Lower lobe of right lung (tissue), 2 donors: ENCODE measurements at regions not wholly inside any gene's neighbourhood (a gene's known extent, or its start where the extent isn't known, plus 50 kb on each side); places are given as distances from the start of the nearest gene placed in this dataset.
"Not testable (repeated sequence)": the region's sequence is repeated elsewhere in the genome, so short reads cannot be mapped to it uniquely, and the experiment has no call there.

ENCODE experiments used
- ATAC-seq, 2 donors: fragments of 200-7000 bp; cut with Tn5 transposase; one replicate each; pipeline ENCODE4 v1.9.1; 2020 to 2022; ENCODE audit warnings: mild to moderate bottlenecking in 2 of 2, moderate library complexity in 2 of 2
- DNase-seq: peaks from one replicate; pipeline ENCODE4 v3.0.0-alpha.2; 2020
- H3K27ac ChIP-seq: fragments of 200-600 bp; one replicate; pipeline ENCODE4 v1.8.0; 2022
- H3K27me3 ChIP-seq: fragments of 200-600 bp; one replicate; pipeline ENCODE4 v1.8.0; 2022; ENCODE audit warnings: low read depth
- H3K36me3 ChIP-seq: fragments of 200-600 bp; one replicate; pipeline ENCODE4 v1.8.0; 2022; ENCODE audit warnings: mild to moderate bottlenecking
- H3K4me1 ChIP-seq: fragments of 200-600 bp; one replicate; pipeline ENCODE4 v1.8.0; 2022
- H3K4me3 ChIP-seq: fragments of 200-600 bp; one replicate; pipeline ENCODE4 v1.8.0; 2022; ENCODE audit warnings: mild to moderate bottlenecking
- H3K9me3 ChIP-seq: fragments of 200-600 bp; one replicate; pipeline ENCODE4 v1.8.0; 2022
- intact Hi-C: fragments of 100-400 bp; cut with DNase I; formaldehyde crosslinking; loops from one replicate; pipeline ENCODE4 v1.11.0; 2022
- TF ChIP-seq, protein P1 (sequence below): fragments of 200-600 bp; IDR thresholded peaks from one replicate; pipeline ENCODE4 v1.8.0; 2022; ENCODE audit warnings: antibody characterized with exemption, mild to moderate bottlenecking
- donor health status: DM: no; HTN: yes; CAD: no; lungs with severe emphysema.

- intact Hi-C loops, result no loop called here
- Histone ChIP-seq H3K4me3 (no peak overlapping the region), H3K4me1 (no peaks in the 10 kb centered on the region), H3K27ac (no peak overlapping the region), H3K27me3 (no peaks in the 10 kb centered on the region), H3K36me3 (no peaks in the 10 kb centered on the region), H3K9me3 (no peaks in the 10 kb centered on the region)
- no peak for DNase-seq
- ATAC-seq, result no peak
- TF ChIP-seq, protein P1, sequence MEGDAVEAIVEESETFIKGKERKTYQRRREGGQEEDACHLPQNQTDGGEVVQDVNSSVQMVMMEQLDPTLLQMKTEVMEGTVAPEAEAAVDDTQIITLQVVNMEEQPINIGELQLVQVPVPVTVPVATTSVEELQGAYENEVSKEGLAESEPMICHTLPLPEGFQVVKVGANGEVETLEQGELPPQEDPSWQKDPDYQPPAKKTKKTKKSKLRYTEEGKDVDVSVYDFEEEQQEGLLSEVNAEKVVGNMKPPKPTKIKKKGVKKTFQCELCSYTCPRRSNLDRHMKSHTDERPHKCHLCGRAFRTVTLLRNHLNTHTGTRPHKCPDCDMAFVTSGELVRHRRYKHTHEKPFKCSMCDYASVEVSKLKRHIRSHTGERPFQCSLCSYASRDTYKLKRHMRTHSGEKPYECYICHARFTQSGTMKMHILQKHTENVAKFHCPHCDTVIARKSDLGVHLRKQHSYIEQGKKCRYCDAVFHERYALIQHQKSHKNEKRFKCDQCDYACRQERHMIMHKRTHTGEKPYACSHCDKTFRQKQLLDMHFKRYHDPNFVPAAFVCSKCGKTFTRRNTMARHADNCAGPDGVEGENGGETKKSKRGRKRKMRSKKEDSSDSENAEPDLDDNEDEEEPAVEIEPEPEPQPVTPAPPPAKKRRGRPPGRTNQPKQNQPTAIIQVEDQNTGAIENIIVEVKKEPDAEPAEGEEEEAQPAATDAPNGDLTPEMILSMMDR, result no peak
Observed at GRCh38 chr17:33914125-33914524, 341.0 kb upstream of the CCL2 start.

DNA sequence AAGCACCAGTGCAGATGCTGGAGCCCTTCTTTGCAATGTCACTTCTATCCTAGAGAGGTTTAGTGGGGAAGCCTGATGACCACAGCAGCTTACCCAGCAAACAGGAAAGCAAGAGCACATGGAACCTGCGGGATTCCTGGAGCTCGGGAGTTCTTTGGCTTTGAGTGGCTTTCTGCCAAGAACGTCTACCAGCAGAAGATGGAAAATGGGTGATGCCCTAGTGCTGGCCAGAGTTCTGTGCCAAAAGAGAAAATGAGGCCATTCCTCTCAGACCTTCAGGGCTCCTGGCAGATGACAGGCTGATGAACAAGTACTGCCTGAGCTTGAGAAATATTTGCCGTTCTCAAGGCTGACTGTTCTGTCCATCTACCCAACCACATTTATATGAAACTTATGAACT lies 332.1 kb upstream of the CCL2 start:
- Histone ChIP-seq H3K27me3 (peaks cover 7% of the 10 kb centered on the region), H3K36me3 (no peaks in the 10 kb centered on the region), H3K27ac (no peak overlapping the region), H3K4me1 (no peaks in the 10 kb centered on the region), H3K9me3 (no peaks in the 10 kb centered on the region), H3K4me3 (no peak overlapping the region)
- no peak for DNase-seq
- TF ChIP-seq, protein P1, result no peak
- intact Hi-C loops, result no loop called here
- ATAC-seq, result no peak

- ATAC-seq (no peak), DNase-seq (no peak)
- Histone ChIP-seq H3K4me1 (no peaks in the 10 kb centered on the region), H3K9me3 (no peaks in the 10 kb centered on the region), H3K27me3 (peaks cover 12% of the 10 kb centered on the region), H3K4me3 (no peak overlapping the region), H3K36me3 (no peaks in the 10 kb centered on the region), H3K27ac (no peak overlapping the region)
- TF ChIP-seq, protein P1, result no peak
- intact Hi-C loops, result no loop called here
Observed at GRCh38 chr17:33924104-33924503, 331.0 kb upstream of the CCL2 start.

- Histone ChIP-seq H3K27me3 (peaks cover 10% of the 10 kb centered on the region), H3K27ac (no peak overlapping the region), H3K4me1 (no peaks in the 10 kb centered on the region), H3K9me3 (no peaks in the 10 kb centered on the region), H3K4me3 (no peak overlapping the region), H3K36me3 (no peaks in the 10 kb centered on the region)
- intact Hi-C loops, result no loop called here
- DNase-seq (no peak), ATAC-seq (no peak)
- TF ChIP-seq, protein P1, result no peak
Observed at GRCh38 chr17:33925649-33926048, 329.4 kb upstream of the CCL2 start.

DNA sequence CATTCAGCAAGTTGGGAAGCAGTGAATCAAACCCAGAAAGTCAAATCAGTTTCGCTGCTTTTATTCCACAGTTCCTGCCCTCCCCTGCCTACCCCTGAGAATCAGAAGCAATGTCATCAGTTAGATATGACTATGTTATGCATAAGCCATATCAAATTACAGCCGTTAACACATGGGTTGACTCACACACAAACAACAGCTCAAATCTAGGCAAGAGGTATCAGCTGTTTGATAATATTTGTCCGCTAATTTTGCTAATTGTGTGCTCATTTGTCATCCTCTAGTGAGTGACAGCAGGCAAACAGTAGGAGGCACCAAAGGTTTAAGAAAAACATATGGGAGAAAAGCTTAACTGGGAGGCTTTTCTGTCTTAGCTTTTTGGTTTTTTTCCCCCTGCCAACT lies 327.4 kb upstream of the CCL2 start:
- no peaks in the 10 kb centered on the region for H3K4me1 ChIP-seq
- ATAC-seq (no peak), DNase-seq (no peak)
- no peaks in the 10 kb centered on the region for H3K9me3 ChIP-seq
- peaks cover 9% of the 10 kb centered on the region for H3K27me3 ChIP-seq
- H3K27ac ChIP-seq, result no peak overlapping the region
- TF ChIP-seq, protein P1, result no peak
- no peaks in the 10 kb centered on the region for H3K36me3 ChIP-seq
- H3K4me3 ChIP-seq, result no peak overlapping the region
- intact Hi-C loops, result no loop called here

GRCh38 chr17:33929181-33929724 lies 325.8 kb upstream of the CCL2 start:
- Histone ChIP-seq H3K4me1 (no peaks in the 10 kb centered on the region), H3K27me3 (peaks cover 9% of the 10 kb centered on the region), H3K36me3 (no peaks in the 10 kb centered on the region), H3K27ac (no peak overlapping the region), H3K9me3 (no peaks in the 10 kb centered on the region), H3K4me3 (no peak overlapping the region)
- intact Hi-C loops, result no loop called here
- ATAC-seq (no peak), DNase-seq (no peak)
- TF ChIP-seq, protein P1, result no peak

DNA sequence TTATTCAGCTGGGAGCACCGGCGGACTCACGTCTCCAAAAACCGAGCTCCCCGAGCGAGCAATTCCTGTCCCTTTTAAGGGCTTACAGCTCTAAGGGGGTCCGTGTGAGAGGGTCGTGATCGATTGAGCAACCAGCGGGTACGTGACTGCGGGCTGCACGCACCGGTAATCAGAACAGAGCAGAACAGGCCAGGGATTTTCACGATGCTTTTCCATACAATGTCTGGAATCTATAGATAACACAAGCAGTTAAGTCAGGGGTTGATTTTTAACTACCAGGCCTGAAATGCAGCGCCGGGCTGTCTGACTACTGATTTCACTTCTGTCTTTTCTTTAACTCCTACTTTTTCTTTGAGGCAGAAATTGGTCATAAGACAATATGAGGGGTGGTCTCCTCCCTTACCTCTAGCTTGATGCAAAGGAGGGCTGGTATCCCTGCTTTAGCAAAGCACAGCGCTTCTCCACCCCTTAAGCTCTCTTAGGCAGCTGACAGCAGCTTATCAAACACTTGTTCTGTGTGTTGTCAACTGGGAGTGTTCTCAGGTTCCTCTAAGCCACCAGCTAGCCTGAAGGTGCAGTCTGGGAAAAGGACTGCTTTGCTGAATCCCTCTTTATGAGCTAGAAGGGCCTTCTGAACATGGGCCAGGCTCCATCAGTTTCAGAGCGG lies 323.8 kb upstream of the CCL2 start:
- DNase-seq, result not testable (repeated sequence)

More for the DNA sequence above, 323.8 kb upstream of the CCL2 start:
- H3K27ac ChIP-seq, H3K4me1 ChIP-seq, H3K9me3 ChIP-seq, H3K36me3 ChIP-seq, H3K27me3 ChIP-seq, intact Hi-C loops, H3K4me3 ChIP-seq, ATAC-seq: not testable (repeated sequence)
